Activated naive CD4-positive, alpha-beta T cell treated with anti-CD3 and anti-CD28 coated beads, Interleukin-2, amount 50 U/mL, for 72 hours (primary cell): ENCODE measurements at regions not wholly inside any gene's neighbourhood (a gene's known extent, or its start where the extent isn't known, plus 50 kb on each side); places are given as distances from the start of the nearest gene placed in this dataset.

Experiments used
- ATAC-seq, 2 donors: fragments of 150-1000 bp; cut with Tn5 transposase; 2 replicates each; pipeline ENCODE4 v1.10.0; 2021; ENCODE audit warnings: mild to moderate bottlenecking in 2 of 2, moderate library complexity in 2 of 2
- DNase-seq, 2 donors: peaks; one replicate each; pipeline ENCODE4 v3.0.0; 2021 to 2022; ENCODE audit warnings: low spot score in 2 of 2
- H3K27ac Mint-ChIP-seq, 2 donors: one replicate each; pipeline ENCODE4 v1.8.0; 2022; ENCODE audit warnings: mild to moderate bottlenecking in 2 of 2, mixed read lengths in 2 of 2
- H3K36me3 Mint-ChIP-seq, 2 donors: one replicate each; pipeline ENCODE4 v1.8.0; 2022; ENCODE audit warnings: mixed read lengths in 2 of 2
- H3K9me3 Mint-ChIP-seq, 2 donors: one replicate each; pipeline ENCODE4 v1.8.0; 2022; ENCODE audit warnings: mixed read lengths in 2 of 2

DNA sequence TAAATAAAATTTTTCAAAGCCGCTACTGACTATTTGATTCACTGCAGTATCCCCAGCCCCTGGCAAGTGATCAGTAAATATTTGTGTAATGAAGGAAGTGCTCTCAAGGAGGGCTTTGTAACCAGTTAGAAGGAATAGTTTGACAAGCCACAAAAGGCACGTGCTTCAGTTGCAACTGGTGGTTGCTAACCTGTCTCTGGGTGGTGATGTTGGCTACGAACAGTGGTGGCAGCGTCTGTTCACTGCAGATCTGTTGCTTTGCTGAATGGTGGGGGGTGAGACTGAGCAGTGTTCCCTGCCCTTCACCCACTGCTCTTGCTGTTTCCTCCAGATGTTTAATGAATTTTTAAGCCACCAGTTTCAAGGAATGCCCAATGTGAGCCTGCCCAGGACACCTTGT, 73.9 kb upstream of the SIX2 start:
- no peak overlapping the region for H3K27ac Mint-ChIP-seq
- no peaks in the 10 kb centered on the region for H3K9me3 Mint-ChIP-seq
- no peaks in the 10 kb centered on the region for H3K36me3 Mint-ChIP-seq
- ATAC-seq: no peak
- DNase-seq: no peak

DNA sequence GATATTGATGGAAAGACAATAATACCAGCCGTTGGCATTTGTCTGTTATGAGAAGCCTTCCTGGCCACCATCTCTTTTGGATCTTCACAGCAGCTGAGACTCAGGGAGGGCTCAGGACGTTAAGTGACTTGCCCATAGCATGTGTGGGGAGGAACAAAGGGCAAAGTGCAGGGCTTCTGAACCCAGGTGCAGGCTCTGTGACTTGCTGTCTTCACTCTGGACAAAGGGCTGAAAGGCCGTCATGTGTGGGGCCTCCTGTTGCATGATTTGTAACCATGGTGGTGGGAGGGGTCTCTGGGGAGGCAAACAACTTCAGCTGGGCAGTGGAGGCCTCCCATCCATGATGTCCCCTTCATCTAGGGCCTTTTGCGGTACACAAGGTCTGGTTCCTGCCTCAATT, 65.5 kb upstream of the SIX2 start:
- Mint-ChIP-seq H3K27ac (no peak overlapping the region), H3K9me3 (no peaks in the 10 kb centered on the region), H3K36me3 (no peaks in the 10 kb centered on the region)
- ATAC-seq (no peak), DNase-seq (no peak)

DNA sequence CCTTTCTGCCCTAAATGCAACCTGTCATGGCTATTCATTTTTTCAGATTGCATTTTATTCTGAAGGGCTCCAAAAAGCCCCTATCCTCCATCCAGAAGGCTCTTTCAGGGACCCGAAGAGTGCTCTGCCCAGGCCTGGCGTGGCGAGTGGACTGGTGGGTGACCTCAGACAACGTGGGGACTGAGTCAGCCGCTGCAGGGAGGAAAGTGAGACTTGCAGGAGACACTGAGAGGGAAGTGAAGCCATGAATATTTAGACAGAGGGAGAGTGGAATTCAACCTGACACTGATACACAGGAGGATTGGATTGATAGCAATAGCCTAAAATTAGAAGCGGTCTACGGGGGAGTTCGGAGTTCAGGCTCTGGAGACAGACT, 63.6 kb upstream of the SIX2 start:
- Mint-ChIP-seq H3K27ac (no peak overlapping the region), H3K9me3 (no peaks in the 10 kb centered on the region), H3K36me3 (no peaks in the 10 kb centered on the region)
- no peak for DNase-seq
- no peak for ATAC-seq

DNA sequence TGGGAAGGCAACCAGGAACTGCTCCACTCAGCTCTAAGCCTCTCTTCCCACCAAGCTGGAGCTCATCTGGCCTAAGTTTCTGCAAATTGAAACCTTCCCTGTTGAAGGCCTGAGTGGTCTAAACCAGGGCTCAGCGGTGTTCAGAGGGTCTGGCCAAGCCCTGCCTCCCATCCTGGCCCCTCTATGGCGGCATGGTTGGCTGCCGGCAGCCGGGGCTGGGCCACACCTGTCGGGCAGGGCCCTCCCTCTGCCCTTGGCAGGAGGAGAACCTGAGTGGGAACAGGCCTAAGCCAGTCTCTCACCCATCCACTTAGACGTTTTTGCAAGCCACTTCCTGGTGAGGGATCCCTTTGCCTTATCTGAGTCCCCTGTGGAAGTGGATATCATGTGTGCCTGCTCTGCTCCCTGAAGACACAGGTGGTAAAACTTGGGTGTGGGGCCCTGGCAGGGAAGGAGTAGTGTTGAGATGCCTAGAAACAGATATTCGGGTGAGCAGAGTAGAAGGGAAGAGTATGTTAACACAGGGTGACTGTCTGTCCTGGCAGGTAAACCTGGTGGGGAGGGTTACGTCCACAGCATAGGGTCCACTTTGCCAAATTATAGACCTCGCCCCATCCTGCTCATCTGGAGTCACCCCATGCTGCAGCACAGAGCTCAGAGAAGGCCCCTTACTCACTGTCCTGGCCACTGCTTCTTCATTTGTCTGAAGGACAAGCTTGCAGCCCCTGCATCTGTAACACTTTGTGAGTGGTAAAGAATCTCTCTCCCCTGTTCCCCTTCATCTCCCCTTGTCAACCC, 63.0 kb upstream of the SIX2 start:
- no peaks in the 10 kb centered on the region for H3K36me3 Mint-ChIP-seq
- ATAC-seq (no peak), DNase-seq (no peak)
- no peak overlapping the region for H3K27ac Mint-ChIP-seq
- H3K9me3 Mint-ChIP-seq: no peaks in the 10 kb centered on the region

DNA sequence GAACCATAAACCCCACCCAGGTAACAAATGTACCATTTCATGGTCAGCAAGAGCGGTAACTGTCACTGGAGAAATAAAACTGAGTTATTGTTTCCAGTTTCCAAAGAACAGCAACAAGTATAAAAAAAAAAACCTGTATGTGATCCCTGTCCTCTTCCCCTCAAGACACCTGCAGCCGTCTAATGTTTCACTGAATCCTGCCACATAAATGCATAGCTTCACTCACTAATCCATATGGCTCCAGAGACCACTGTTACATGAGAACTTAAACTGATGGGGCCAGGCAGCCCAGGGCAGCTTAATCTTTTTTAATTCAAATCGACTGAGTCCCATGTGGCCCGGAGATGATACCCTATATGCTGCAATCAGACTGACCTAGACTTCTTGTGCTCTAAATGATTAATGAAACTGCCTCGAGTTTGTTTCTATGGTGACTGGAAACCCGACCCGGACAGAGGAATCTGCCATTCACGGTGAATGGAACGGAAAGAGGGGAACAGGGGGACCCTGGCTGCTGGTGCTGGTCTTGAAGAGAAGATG, 60.9 kb upstream of the SIX2 start:
- no peaks in the 10 kb centered on the region for H3K9me3 Mint-ChIP-seq
- no peak overlapping the region for H3K27ac Mint-ChIP-seq
- no peak for DNase-seq
- ATAC-seq: no peak
- no peaks in the 10 kb centered on the region for H3K36me3 Mint-ChIP-seq

DNA sequence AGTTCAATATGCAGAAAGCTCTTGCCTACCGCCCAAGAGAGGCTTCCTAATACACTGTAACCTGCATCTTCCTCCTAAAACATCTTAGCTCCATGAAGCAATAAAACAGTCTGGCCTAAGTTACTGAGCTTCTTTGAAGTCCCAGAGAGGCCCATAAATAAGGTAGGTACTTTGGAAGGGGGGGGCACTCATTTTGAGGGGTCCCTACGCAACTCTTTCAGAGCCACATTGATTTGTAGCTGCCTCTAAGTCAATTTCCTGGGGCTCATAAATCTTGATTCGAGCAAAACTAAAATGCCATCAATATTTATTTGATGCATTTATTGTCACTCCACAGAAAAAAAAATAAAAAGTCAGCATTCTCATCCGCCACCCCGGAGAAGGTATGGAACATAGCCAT, 60.4 kb upstream of the SIX2 start:
- H3K36me3 Mint-ChIP-seq: no peaks in the 10 kb centered on the region
- DNase-seq: no peak
- H3K27ac Mint-ChIP-seq: no peak overlapping the region
- no peak for ATAC-seq
- H3K9me3 Mint-ChIP-seq: no peaks in the 10 kb centered on the region

DNA sequence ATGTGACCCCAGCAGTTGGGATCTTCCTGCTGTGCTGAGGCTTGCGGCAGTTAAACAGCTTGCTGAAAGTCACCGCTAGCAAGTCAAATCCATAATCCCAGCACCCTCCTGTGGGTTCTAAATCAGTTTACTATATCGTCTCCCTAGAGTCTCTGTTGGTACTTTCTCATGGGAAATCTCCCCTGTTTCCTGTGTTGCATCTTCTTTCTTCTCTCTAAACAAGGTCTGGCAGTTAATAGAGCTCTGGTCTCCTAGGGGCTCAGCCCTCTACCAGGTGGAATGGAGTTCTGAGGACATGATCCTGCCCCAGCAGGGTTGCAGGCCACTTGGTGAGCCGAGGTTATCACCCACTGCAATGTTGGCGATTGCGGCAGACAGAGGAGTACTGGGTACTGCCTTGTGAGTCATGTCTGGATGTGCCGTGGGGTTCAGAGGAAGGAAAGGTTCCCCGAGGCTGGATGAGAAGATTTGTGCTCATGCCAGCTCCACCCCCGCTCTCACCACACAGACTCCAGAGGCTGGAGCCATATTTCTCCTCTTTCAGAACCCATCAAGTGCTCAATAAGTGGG, 59.4 kb upstream of the SIX2 start:
- Mint-ChIP-seq H3K27ac (no peak overlapping the region), H3K9me3 (no peaks in the 10 kb centered on the region), H3K36me3 (no peaks in the 10 kb centered on the region)
- DNase-seq: no peak
- ATAC-seq: no peak

DNA sequence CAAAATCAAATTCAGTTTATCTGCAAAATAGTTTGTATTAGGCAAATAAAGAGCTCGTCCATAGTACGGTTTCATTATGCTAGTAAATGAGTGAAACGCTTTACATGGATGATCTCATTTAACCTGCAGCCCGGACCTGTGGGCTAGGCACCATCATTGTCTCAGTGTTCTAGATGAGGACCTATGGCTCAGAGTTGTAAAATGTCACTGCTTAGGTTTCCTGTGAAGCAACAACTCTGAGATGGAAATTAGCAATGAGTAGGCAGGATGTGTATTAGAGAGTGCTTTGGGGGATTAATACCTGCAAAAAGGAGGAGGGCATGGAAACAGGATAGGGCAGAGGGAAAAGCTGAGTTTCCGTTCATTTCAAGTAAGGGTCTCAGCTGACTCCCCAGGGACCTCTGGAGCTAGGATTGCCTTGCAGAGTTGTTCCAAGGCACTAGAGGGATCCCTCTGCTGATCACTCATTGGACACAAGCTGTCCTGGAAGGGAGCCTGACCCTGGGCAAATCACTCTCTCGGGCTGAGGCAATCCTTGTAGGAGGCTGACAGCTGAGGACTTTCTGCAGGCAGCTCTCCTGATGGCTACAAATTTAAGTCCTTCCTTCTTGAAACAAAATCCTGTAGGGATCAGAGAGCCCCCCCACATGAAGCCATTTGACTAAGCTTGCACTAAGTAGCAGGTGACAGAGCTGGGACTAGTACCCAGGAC, 58.8 kb upstream of the SIX2 start:
- Mint-ChIP-seq H3K36me3 (no peaks in the 10 kb centered on the region), H3K27ac (no peak overlapping the region), H3K9me3 (no peaks in the 10 kb centered on the region)
- ATAC-seq (no peak), DNase-seq (no peak)
